ENCODE measurements at regions not wholly inside any gene's neighbourhood (a gene's known extent, or its start where the extent isn't known, plus 50 kb on each side); places are given as distances from the start of the nearest gene placed in this dataset.
"Not testable (repeated sequence)": the region's sequence is repeated elsewhere in the genome, so short reads cannot be mapped to it uniquely, and the experiment has no call there.

- Histone ChIP-seq H3K27me3 (ENCODE audit: control insufficient read depth, insufficient read depth, low read length) (no peaks in the 10 kb centered on the region), H3K36me3 (replicated peaks; ENCODE audit: control insufficient read depth, insufficient read depth, low read length) (no peaks in the 10 kb centered on the region), H3K4me3 (ENCODE audit: insufficient read depth, low read depth, low read length) (no peak overlapping the region)
- no peak for DNase-seq
These were observed 94.1 kb downstream of the FSCB start for GRCh38 chr14:44412858-44413569.

DNA sequence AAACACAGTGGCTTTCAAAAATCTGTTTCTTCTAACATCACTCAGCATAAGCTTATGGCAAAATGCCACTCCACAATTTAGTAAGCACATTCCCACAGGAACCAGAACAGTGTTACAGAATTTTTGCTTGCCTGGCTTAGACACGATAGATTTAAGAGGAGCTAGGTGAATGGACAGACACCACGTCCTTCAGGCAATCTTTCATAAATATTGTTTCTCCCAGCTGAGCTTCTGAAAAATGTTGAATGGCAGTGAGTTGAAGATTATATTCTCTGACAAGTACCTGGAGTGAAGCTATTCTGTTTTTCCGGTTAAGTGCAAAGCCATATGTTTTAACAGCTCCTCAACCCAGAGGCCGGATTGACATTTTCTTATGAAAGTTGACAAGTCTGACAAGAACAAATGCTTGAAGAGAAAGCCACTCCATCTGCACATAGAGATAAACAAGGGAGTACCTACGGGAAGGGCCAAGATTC is 102.0 kb downstream of the FSCB start:
- no peaks in the 10 kb centered on the region for H3K27me3 ChIP-seq (ENCODE audit: control insufficient read depth, insufficient read depth, low read length)
- no peaks in the 10 kb centered on the region for H3K36me3 ChIP-seq (replicated peaks; ENCODE audit: control insufficient read depth, insufficient read depth, low read length)
- no peak for DNase-seq
- H3K4me3 ChIP-seq (ENCODE audit: insufficient read depth, low read depth, low read length) = no peak overlapping the region

DNA sequence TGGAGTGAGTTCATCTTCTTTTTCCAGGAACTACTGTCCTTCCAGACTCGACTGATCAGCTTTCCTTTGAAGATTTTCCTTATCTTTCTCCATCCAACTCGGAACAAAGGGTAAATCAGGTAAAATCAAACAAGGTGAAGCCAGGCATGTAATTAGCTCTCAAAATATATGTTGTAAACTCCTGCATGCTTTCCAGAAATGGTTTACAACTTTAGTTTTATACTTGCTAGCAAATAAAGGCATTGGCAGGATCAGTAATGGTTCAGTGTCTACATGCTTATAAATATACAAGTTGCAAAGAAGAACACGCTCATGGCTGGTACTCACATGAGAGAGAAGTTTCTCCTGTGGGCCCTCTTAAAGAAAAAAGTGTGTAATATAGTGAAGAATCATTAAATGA is 102.5 kb downstream of the FSCB start:
- Histone ChIP-seq H3K36me3 (replicated peaks; ENCODE audit: control insufficient read depth, insufficient read depth, low read length) (no peaks in the 10 kb centered on the region), H3K27me3 (ENCODE audit: control insufficient read depth, insufficient read depth, low read length) (no peaks in the 10 kb centered on the region), H3K4me3 (ENCODE audit: insufficient read depth, low read depth, low read length) (no peak overlapping the region)
- no peak for DNase-seq

DNA sequence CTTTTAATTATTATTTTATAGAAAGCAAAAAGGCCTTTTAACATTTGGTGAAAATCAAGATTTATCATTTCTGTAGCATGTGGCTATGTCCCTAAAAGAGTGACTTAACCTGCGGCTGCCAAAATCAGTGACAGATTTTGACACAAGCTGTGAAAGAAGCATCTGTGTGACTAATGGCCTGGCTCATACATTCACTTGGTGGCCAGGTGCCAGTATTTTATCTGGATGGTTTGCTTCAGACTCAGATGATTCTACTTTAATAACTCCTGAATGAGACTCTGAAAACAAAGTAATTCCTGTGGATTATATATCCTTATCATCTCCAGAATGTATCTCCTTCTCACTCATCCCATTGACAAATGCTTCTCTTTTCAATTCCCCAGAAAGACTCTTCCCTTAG is 103.0 kb downstream of the FSCB start:
- Histone ChIP-seq H3K4me3 (ENCODE audit: insufficient read depth, low read depth, low read length) (no peak overlapping the region), H3K27me3 (ENCODE audit: control insufficient read depth, insufficient read depth, low read length) (no peaks in the 10 kb centered on the region), H3K36me3 (replicated peaks; ENCODE audit: control insufficient read depth, insufficient read depth, low read length) (no peaks in the 10 kb centered on the region)
- no peak for DNase-seq

DNA sequence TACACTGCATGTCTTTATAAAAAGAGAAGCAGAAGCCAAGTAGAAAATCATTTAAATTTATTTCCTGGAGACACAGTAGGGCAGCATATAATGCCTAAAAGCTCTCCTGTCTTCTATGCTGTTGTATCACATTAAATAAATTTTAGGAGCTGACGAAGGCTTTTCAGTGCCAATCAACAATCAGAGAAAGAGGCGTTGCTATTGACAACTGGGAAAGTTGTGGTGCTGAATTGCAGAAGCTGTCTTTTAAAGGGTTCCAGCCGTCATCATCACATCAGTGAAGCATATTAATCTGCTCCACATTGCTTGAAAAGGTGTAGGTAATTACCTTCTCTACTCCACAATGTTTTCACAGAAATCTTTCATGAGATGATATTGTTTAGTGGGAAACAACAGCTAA is 103.9 kb downstream of the FSCB start:
- H3K4me3 ChIP-seq (ENCODE audit: insufficient read depth, low read depth, low read length) = no peak overlapping the region
- H3K36me3 ChIP-seq (replicated peaks; ENCODE audit: control insufficient read depth, insufficient read depth, low read length) = no peaks in the 10 kb centered on the region
- no peak for DNase-seq
- H3K27me3 ChIP-seq (ENCODE audit: control insufficient read depth, insufficient read depth, low read length) = no peaks in the 10 kb centered on the region

DNA sequence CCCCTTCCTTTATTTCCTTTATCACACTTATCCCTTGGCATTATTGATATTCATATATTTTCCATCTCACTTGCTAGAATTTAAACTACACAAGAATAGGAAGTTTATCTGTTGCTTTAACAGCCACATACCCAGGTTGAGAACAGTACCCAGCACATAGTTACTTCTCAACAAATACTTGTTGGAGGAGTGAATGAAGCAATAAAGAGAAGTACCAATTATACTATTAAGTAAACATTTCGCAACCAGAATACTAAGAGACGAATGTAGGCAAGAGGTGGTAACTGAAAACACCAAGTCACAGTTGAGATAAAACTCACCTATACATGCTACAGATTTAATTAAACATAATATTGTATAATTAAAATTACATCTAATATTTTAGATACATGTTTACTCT is 110.9 kb downstream of the FSCB start:
- no peaks in the 10 kb centered on the region for H3K27me3 ChIP-seq (ENCODE audit: control insufficient read depth, insufficient read depth, low read length)
- DNase-seq = no peak
- no peaks in the 10 kb centered on the region for H3K36me3 ChIP-seq (replicated peaks; ENCODE audit: control insufficient read depth, insufficient read depth, low read length)
- H3K4me3 ChIP-seq (ENCODE audit: insufficient read depth, low read depth, low read length) = no peak overlapping the region

- no peak for DNase-seq
- Histone ChIP-seq H3K4me3 (ENCODE audit: insufficient read depth, low read depth, low read length) (no peak overlapping the region), H3K36me3 (replicated peaks; ENCODE audit: control insufficient read depth, insufficient read depth, low read length) (no peaks in the 10 kb centered on the region), H3K27me3 (ENCODE audit: control insufficient read depth, insufficient read depth, low read length) (no peaks in the 10 kb centered on the region)
These were observed 114.1 kb downstream of the FSCB start for GRCh38 chr14:44392984-44393383.

DNA sequence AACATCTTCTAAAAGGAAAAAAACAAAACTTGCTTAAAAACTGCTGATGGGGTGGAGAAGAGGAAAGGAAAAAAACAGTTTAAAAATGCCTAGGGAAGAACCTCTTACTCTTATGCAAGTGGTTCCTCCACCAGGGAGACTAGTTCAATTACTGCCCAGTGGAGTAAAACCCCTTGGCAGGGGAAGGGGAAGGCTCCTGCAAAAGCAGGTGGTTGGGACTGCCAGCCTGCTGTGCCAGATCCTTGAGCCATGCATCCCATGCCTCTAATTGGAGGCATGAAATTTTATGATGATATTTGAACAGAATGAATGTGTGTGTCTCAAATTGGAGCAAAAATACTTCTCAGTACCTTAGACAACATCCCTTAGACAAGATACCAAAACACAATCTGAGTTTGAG is 118.8 kb downstream of the FSCB start:
- H3K4me3 ChIP-seq (ENCODE audit: insufficient read depth, low read depth, low read length) = no peak overlapping the region
- no peak for DNase-seq
- H3K36me3 ChIP-seq (replicated peaks; ENCODE audit: control insufficient read depth, insufficient read depth, low read length) = no peaks in the 10 kb centered on the region
- no peaks in the 10 kb centered on the region for H3K27me3 ChIP-seq (ENCODE audit: control insufficient read depth, insufficient read depth, low read length)

DNA sequence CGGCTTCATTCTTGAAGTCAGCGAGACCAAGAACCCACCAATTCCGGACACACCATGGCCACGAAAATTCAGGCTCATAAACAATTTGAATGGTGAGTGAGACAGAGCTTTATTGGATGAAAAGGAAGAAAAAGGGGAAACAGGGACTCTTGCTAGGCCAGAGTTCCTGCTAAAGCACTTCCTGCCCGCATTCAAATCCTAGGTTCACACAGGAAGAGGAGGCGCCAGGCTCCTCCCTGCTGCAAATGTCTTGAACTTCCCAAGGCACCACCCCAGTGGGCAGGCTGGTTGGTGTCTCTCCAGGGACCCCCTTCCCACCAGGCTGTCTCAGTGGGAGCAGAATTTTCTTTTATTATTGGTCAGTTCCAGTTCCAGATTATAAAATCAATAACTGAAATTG is 121.2 kb downstream of the FSCB start:
- DNase-seq = no peak
- Histone ChIP-seq H3K27me3 (ENCODE audit: control insufficient read depth, insufficient read depth, low read length) (no peaks in the 10 kb centered on the region), H3K4me3 (ENCODE audit: insufficient read depth, low read depth, low read length) (no peak overlapping the region), H3K36me3 (replicated peaks; ENCODE audit: control insufficient read depth, insufficient read depth, low read length) (no peaks in the 10 kb centered on the region)

DNA sequence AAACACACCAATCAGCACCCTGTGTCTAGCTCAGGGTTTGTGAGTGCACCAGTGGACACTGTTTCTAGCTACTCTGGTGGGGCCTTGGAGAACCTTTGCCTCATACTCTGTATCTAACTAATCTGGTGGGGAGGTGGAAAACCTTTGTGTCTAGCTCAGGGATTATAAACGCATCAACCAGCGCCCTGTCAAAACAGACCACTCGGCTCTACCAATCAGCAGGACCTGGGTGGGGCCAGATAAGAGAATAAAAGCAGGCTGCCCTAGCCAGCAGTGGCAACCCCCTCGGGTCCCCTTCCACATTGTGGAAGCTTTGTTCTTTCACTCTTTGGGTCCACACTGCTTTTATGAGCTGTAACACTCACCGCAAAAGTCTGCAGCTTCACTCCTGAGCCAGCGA is 121.8 kb downstream of the FSCB start:
- H3K4me3 ChIP-seq (ENCODE audit: insufficient read depth, low read depth, low read length); H3K27me3 ChIP-seq (ENCODE audit: control insufficient read depth, insufficient read depth, low read length): not testable (repeated sequence)

GRCh38 chr14:44384601-44385293 is 122.3 kb downstream of the FSCB start:
- not testable (repeated sequence) for DNase-seq; H3K36me3 ChIP-seq (replicated peaks; ENCODE audit: control insufficient read depth, insufficient read depth, low read length)

More for the DNA sequence above, 121.8 kb downstream of the FSCB start:
- H3K36me3 ChIP-seq (replicated peaks; ENCODE audit: control insufficient read depth, insufficient read depth, low read length); DNase-seq: not testable (repeated sequence)

DNA sequence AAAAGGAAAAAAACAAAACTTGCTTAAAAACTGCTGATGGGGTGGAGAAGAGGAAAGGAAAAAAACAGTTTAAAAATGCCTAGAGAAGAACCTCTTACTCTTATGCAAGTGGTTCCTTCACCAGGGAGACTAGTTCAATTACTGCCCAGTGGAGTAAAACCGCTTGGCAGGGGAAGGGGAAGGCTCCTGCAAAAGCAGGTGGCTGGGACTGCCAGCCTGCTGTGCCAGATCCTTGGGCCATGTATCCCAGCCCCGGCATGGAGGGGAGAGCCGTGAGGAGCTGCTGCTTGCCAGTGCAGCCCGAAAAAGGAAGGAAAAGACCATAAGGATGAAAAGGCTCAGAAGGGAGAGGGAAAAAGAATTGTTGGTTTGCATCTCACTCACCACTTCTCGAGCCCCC is 123.0 kb downstream of the FSCB start:
- H3K27me3 ChIP-seq (ENCODE audit: control insufficient read depth, insufficient read depth, low read length) = no peaks in the 10 kb centered on the region
- H3K36me3 ChIP-seq (replicated peaks; ENCODE audit: control insufficient read depth, insufficient read depth, low read length) = no peaks in the 10 kb centered on the region
- DNase-seq = no peak
- no peak overlapping the region for H3K4me3 ChIP-seq (ENCODE audit: insufficient read depth, low read depth, low read length)

More at GRCh38 chr14:44384601-44385293, 122.3 kb downstream of the FSCB start:
- H3K27me3 ChIP-seq (ENCODE audit: control insufficient read depth, insufficient read depth, low read length); H3K4me3 ChIP-seq (ENCODE audit: insufficient read depth, low read depth, low read length): not testable (repeated sequence)

DNA sequence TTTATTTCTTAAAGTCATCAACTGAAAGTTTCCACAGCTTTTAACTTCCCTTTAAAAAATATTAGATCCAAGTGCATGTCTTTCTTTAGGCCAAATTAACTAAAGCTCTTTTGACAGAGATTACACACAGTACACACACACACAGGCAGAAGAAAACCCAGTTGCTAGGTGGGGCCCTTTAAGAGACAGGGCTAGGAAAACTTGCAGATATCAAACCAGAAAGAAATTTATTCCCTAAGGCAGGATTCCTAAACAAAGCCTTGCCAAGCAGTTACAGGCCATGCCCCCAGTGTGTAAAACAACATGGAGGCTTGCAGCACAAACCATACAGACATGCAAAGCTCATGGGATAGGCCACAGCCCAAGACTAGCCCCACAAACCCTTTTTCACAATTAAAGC is 123.4 kb downstream of the FSCB start:
- no peaks in the 10 kb centered on the region for H3K27me3 ChIP-seq (ENCODE audit: control insufficient read depth, insufficient read depth, low read length)
- no peaks in the 10 kb centered on the region for H3K36me3 ChIP-seq (replicated peaks; ENCODE audit: control insufficient read depth, insufficient read depth, low read length)
- DNase-seq = no peak
- H3K4me3 ChIP-seq (ENCODE audit: insufficient read depth, low read depth, low read length) = no peak overlapping the region

- no peaks in the 10 kb centered on the region for H3K27me3 ChIP-seq (ENCODE audit: control insufficient read depth, insufficient read depth, low read length)
- DNase-seq = no peak
- H3K36me3 ChIP-seq (replicated peaks; ENCODE audit: control insufficient read depth, insufficient read depth, low read length) = no peaks in the 10 kb centered on the region
- no peak overlapping the region for H3K4me3 ChIP-seq (ENCODE audit: insufficient read depth, low read depth, low read length)
These were observed 127.6 kb downstream of the FSCB start for GRCh38 chr14:44379292-44379977.

- H3K4me3 ChIP-seq (ENCODE audit: insufficient read depth, low read depth, low read length) = no peak overlapping the region
- no peaks in the 10 kb centered on the region for H3K36me3 ChIP-seq (replicated peaks; ENCODE audit: control insufficient read depth, insufficient read depth, low read length)
- H3K27me3 ChIP-seq (ENCODE audit: control insufficient read depth, insufficient read depth, low read length) = no peaks in the 10 kb centered on the region
- DNase-seq = no peak
These were observed 132.2 kb downstream of the FSCB start for GRCh38 chr14:44374906-44375305.

All from H7 (cell line).